Transverse colon (tissue), 4 donors: ENCODE measurements at regions not wholly inside any gene's neighbourhood (a gene's known extent, or its start where the extent isn't known, plus 50 kb on each side); places are given as distances from the start of the nearest gene placed in this dataset.

Experiments
- CTCF ChIP-seq, 5 experiments: fragments of 200-600 bp in 3 of 5; fragments of 450-650 bp in 2 of 5; sonication (generic) in 3 of 5; IDR thresholded peaks; 1 replicate in 2 of 5; 2 replicates in 3 of 5; pipeline ENCODE4 v1.5.1; 2016 to 2017; ENCODE audit warnings: antibody characterized with exemption in 5 of 5, inconsistent platforms in 3 of 5, mild to moderate bottlenecking in 2 of 5, moderate library complexity in 1 of 5
- POLR2A ChIP-seq: fragments of 450-650 bp; IDR thresholded peaks from one replicate; pipeline ENCODE4 v1.6.1; 2016; ENCODE audit warnings: antibody characterized with exemption, mild to moderate bottlenecking, moderate library complexity
- POLR2AphosphoS5 ChIP-seq, 3 donors: sonication (generic); formaldehyde crosslinking; IDR thresholded peaks; one replicate each; pipeline ENCODE4 v1.6.1; 2016; ENCODE audit warnings: antibody characterized with exemption in 3 of 3

DNA sequence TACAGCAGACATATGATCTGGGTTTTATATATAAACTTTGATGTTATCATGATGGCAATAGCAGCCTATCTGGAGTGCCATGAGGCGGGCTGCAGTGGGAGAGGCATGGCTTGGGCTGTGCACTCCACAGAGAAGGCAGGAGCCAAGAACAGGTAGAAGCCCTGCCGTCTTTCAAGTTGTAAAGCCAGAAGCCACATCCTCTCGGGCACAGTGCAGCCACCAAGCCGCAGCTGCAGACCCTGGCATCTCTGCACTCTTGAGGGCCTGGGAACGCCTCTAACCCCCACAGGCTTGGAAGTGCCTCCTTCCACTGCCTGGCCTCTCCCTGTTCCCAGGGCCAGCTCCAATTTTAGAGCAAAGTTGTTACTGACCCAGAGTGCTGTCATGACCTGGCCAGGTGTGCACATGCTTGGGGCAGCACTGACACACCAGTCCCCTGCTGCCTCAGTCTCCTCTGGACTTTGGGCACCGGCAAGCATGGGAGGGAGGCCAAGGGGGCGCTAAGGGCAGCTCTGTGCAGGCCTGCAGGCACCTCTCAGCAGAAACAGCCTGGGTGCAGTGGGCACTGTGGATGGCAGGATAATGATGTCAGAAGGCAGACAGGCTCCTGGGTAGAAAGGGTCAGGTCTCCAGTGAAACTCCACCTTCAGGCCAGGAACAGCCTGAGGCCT lies 1619.8 kb upstream of the PRMT6 start:
- TF ChIP-seq CTCF (IDR thresholded peaks at IDR 0.05) (no peak), POLR2A (no peak), POLR2AphosphoS5 (IDR thresholded peaks at IDR 0.05) (no peak)
